Neural cell (in vitro differentiated cells): ENCODE measurements at regions not wholly inside any gene's neighbourhood (a gene's known extent, or its start where the extent isn't known, plus 50 kb on each side); places are given as distances from the start of the nearest gene placed in this dataset.

Experiments used
- CTCF ChIP-seq: fragments of 450-650 bp; IDR thresholded peaks from 2 replicates; pipeline ENCODE4 v1.5.1; 2014; ENCODE audit warnings: antibody characterized with exemption, mild to moderate bottlenecking, moderate library complexity; ENCODE audit not compliant: poor library complexity, severe bottlenecking
- EZH2 ChIP-seq: fragments of 200-600, 300-800 bp; shearing (Covaris generic), sonication (generic); IDR thresholded peaks from 2 replicates; pipeline ENCODE4 v1.6.1; 2014; ENCODE audit warnings: antibody characterized with exemption, low read length, borderline replicate concordance, mild to moderate bottlenecking; ENCODE audit not compliant: insufficient read depth, poor library complexity, severe bottlenecking
- POLR2AphosphoS5 ChIP-seq: IDR thresholded peaks from 2 replicates; pipeline ENCODE4 v1.6.1; 2012
- REST ChIP-seq: IDR thresholded peaks from 2 replicates; pipeline ENCODE4 v1.6.1; 2012; ENCODE audit warnings: borderline replicate concordance
- SMC3 ChIP-seq: fragments of 450-650 bp; conservative IDR thresholded peaks from 2 replicates; pipeline ENCODE4 v1.6.1; 2014; ENCODE audit warnings: antibody characterized with exemption, mild to moderate bottlenecking, moderate library complexity; ENCODE audit not compliant: poor library complexity

GRCh38 chr5:107242411-107243219, 428.1 kb downstream of the EFNA5 start:
- TF ChIP-seq CTCF (no peak), POLR2AphosphoS5 (no peak), SMC3 (no peak), REST (no peak), EZH2 (no peak)
